WTC11 (cell line): ENCODE measurements at regions not wholly inside any gene's neighbourhood (a gene's known extent, or its start where the extent isn't known, plus 50 kb on each side); places are given as distances from the start of the nearest gene placed in this dataset.

ENCODE experiments used
- ATAC-seq: fragments of 200-7000 bp; cut with Tn5 transposase; 2 replicates; pipeline ENCODE4 v1.10.0; 2021; ENCODE audit warnings: mild to moderate bottlenecking, moderate library complexity
- CTCF ChIA-PET: fragments of 300-600 bp; sonication (Branson Sonifier 250); formaldehyde crosslinking; loops from one replicate; lab custom pipeline; 2021; ENCODE audit warnings: antibody characterized with exemption; lab: Charles Lee
- POLR2A ChIA-PET: fragments of 350-600 bp; sonication (Branson Sonifier 250); formaldehyde crosslinking; loops from one replicate; lab custom pipeline; 2021; ENCODE audit warnings: antibody characterized with exemption; lab: Charles Lee
- DNase-seq: peaks from one replicate; pipeline ENCODE4 v3.0.0; 2021; ENCODE audit warnings: low spot score
- H3K27ac Mint-ChIP-seq: 2 replicates; pipeline ENCODE4 v1.8.0; 2021; ENCODE audit warnings: mixed read lengths
- H3K27me3 Mint-ChIP-seq: 2 replicates; pipeline ENCODE4 v1.8.0; 2021; ENCODE audit warnings: low read depth, mild to moderate bottlenecking, moderate library complexity, mixed read lengths
- H3K36me3 Mint-ChIP-seq: 2 replicates; pipeline ENCODE4 v1.8.0; 2021; ENCODE audit warnings: mixed read lengths
- H3K4me1 Mint-ChIP-seq: 2 replicates; pipeline ENCODE4 v1.8.0; 2022; ENCODE audit warnings: mixed read lengths
- H3K4me3 Mint-ChIP-seq: 2 replicates; pipeline ENCODE4 v1.8.0; 2021; ENCODE audit warnings: mild to moderate bottlenecking, moderate library complexity, mixed read lengths
- H3K9me3 Mint-ChIP-seq: 2 replicates; pipeline ENCODE4 v1.8.0; 2021; ENCODE audit warnings: mixed read lengths
- ATF1 ChIP-seq: sonication (generic); formaldehyde crosslinking; IDR thresholded peaks from 2 replicates; pipeline ENCODE4 v1.8.1; 2023; ENCODE audit warnings: mild to moderate bottlenecking, moderate library complexity, missing genetic modification reagents
- CREB1 ChIP-seq: sonication (generic); formaldehyde crosslinking; IDR thresholded peaks from 2 replicates; pipeline ENCODE4 v1.8.0; 2023; ENCODE audit warnings: mild to moderate bottlenecking, missing genetic modification reagents
- HMGA2 ChIP-seq: fragments of 250-450 bp; sonication (Bioruptor Pico); IDR thresholded peaks from 2 replicates; pipeline ENCODE4 v1.4.0; 2021; ENCODE audit warnings: mild to moderate bottlenecking, moderate library complexity
- JAZF1 ChIP-seq: fragments of 250-450 bp; sonication (Bioruptor Pico); IDR thresholded peaks from 2 replicates; pipeline ENCODE4 v1.9.0; 2021; ENCODE audit warnings: moderate library complexity, mild to moderate bottlenecking, inconsistent platforms
- JUN ChIP-seq: sonication (generic); formaldehyde crosslinking; IDR thresholded peaks from 2 replicates; pipeline ENCODE4 v1.8.0; 2023; ENCODE audit warnings: mild to moderate bottlenecking, missing genetic modification reagents
- MXD4 ChIP-seq: fragments of 250-450 bp; sonication (Bioruptor Pico); IDR thresholded peaks from 2 replicates; pipeline ENCODE4 v1.8.0; 2021; ENCODE audit warnings: mild to moderate bottlenecking, moderate library complexity, borderline replicate concordance
- NR1H2 ChIP-seq: sonication (generic); formaldehyde crosslinking; IDR thresholded peaks from 2 replicates; pipeline ENCODE4 v1.9.0; 2021; ENCODE audit warnings: mild to moderate bottlenecking, moderate library complexity, missing genetic modification reagents
- RELA ChIP-seq: sonication (generic); formaldehyde crosslinking; IDR thresholded peaks from 2 replicates; pipeline ENCODE4 v1.8.1; 2022; ENCODE audit warnings: missing genetic modification reagents, mild to moderate bottlenecking, borderline replicate concordance
- SMAD3 ChIP-seq: sonication (generic); formaldehyde crosslinking; IDR thresholded peaks from 2 replicates; pipeline ENCODE4 v1.8.0; 2022; ENCODE audit warnings: missing genetic modification reagents, mild to moderate bottlenecking, borderline replicate concordance
- TCF7 ChIP-seq: sonication (generic); formaldehyde crosslinking; IDR thresholded peaks from 2 replicates; pipeline ENCODE4 v1.8.0; 2022; ENCODE audit warnings: mild to moderate bottlenecking, low read depth, missing genetic modification reagents, moderate library complexity
- TP53 ChIP-seq: sonication (generic); formaldehyde crosslinking; IDR thresholded peaks from 2 replicates; pipeline ENCODE4 v1.8.1; 2023; ENCODE audit warnings: mild to moderate bottlenecking, missing genetic modification reagents
- ZNF121 ChIP-seq: sonication (generic); formaldehyde crosslinking; IDR thresholded peaks from 2 replicates; pipeline ENCODE4 v1.8.0; 2023; ENCODE audit warnings: missing genetic modification reagents
- ZNF396 ChIP-seq: fragments of 250-450 bp; sonication (Bioruptor Pico); IDR thresholded peaks from 2 replicates; pipeline ENCODE4 v1.8.0; 2021; ENCODE audit warnings: mild to moderate bottlenecking, moderate library complexity, borderline replicate concordance
- TF ChIP-seq, protein P1 (sequence below): sonication (generic); formaldehyde crosslinking; IDR thresholded peaks from 2 replicates; pipeline ENCODE4 v1.8.1; 2023; ENCODE audit warnings: mild to moderate bottlenecking, missing genetic modification reagents, borderline replicate concordance
- TF ChIP-seq, protein P2 (sequence below): sonication (generic); formaldehyde crosslinking; IDR thresholded peaks from 2 replicates; pipeline ENCODE4 v1.8.1; 2023; ENCODE audit warnings: mild to moderate bottlenecking, missing genetic modification reagents
- TF ChIP-seq, protein P3 (sequence below): sonication (generic); formaldehyde crosslinking; IDR thresholded peaks from 2 replicates; pipeline ENCODE4 v1.8.1; 2023; ENCODE audit warnings: mild to moderate bottlenecking, missing genetic modification reagents, moderate library complexity
- TF ChIP-seq, protein P4 (sequence below): sonication (generic); formaldehyde crosslinking; IDR thresholded peaks from 2 replicates; pipeline ENCODE4 v1.8.1; 2023; ENCODE audit warnings: mild to moderate bottlenecking, missing genetic modification reagents, moderate library complexity
- TF ChIP-seq, protein P5 (sequence below): fragments of 250-450 bp; sonication (Bioruptor Pico); IDR thresholded peaks from 2 replicates; pipeline ENCODE4 v1.9.0; 2021; ENCODE audit warnings: moderate library complexity, mild to moderate bottlenecking, inconsistent platforms, borderline replicate concordance
- TF ChIP-seq, protein P6 (sequence below): sonication (generic); formaldehyde crosslinking; conservative IDR thresholded peaks from 2 replicates; pipeline ENCODE4 v1.8.1; 2022; ENCODE audit warnings: mild to moderate bottlenecking, missing genetic modification reagents
- TF ChIP-seq, protein P7 (sequence below): sonication (generic); formaldehyde crosslinking; IDR thresholded peaks from 2 replicates; pipeline ENCODE4 v1.8.1; 2023; ENCODE audit warnings: mild to moderate bottlenecking, missing genetic modification reagents

DNA sequence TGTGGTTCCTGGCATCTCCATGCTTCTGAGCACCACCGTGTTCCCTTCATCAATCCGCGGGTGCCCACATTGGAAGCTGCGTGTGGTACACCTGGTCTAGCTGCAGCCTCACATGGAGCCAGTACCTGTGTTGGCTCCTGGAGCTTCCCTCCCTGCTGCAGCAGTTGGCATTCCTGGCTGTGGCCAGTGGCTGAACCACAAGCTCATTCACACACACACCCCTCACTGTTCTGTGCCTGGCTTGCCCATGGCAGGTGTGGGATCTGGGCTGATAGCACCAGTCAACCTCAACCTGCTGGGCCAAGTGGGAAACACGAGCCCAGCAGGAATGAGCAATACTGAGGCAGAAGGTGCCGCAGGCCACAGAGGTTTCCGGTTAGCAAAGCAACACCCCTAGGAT, 256.2 kb upstream of the LRFN5 start (continued):
- TF ChIP-seq, protein P1, sequence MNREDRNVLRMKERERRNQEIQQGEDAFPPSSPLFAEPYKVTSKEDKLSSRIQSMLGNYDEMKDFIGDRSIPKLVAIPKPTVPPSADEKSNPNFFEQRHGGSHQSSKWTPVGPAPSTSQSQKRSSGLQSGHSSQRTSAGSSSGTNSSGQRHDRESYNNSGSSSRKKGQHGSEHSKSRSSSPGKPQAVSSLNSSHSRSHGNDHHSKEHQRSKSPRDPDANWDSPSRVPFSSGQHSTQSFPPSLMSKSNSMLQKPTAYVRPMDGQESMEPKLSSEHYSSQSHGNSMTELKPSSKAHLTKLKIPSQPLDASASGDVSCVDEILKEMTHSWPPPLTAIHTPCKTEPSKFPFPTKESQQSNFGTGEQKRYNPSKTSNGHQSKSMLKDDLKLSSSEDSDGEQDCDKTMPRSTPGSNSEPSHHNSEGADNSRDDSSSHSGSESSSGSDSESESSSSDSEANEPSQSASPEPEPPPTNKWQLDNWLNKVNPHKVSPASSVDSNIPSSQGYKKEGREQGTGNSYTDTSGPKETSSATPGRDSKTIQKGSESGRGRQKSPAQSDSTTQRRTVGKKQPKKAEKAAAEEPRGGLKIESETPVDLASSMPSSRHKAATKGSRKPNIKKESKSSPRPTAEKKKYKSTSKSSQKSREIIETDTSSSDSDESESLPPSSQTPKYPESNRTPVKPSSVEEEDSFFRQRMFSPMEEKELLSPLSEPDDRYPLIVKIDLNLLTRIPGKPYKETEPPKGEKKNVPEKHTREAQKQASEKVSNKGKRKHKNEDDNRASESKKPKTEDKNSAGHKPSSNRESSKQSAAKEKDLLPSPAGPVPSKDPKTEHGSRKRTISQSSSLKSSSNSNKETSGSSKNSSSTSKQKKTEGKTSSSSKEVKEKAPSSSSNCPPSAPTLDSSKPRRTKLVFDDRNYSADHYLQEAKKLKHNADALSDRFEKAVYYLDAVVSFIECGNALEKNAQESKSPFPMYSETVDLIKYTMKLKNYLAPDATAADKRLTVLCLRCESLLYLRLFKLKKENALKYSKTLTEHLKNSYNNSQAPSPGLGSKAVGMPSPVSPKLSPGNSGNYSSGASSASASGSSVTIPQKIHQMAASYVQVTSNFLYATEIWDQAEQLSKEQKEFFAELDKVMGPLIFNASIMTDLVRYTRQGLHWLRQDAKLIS (CRISPR knock-in tag) = no peak
- TF ChIP-seq HMGA2 (CRISPR knock-in tag) = no peak
- TF ChIP-seq ATF1 = no peak
- no peak for TF ChIP-seq JUN (CRISPR knock-in tag)
- TF ChIP-seq, protein P2, sequence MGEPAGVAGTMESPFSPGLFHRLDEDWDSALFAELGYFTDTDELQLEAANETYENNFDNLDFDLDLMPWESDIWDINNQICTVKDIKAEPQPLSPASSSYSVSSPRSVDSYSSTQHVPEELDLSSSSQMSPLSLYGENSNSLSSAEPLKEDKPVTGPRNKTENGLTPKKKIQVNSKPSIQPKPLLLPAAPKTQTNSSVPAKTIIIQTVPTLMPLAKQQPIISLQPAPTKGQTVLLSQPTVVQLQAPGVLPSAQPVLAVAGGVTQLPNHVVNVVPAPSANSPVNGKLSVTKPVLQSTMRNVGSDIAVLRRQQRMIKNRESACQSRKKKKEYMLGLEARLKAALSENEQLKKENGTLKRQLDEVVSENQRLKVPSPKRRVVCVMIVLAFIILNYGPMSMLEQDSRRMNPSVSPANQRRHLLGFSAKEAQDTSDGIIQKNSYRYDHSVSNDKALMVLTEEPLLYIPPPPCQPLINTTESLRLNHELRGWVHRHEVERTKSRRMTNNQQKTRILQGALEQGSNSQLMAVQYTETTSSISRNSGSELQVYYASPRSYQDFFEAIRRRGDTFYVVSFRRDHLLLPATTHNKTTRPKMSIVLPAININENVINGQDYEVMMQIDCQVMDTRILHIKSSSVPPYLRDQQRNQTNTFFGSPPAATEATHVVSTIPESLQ = no peak
- TF ChIP-seq JAZF1 (CRISPR knock-in tag) = no peak
- TF ChIP-seq CREB1 (CRISPR knock-in tag) = no peak

DNA sequence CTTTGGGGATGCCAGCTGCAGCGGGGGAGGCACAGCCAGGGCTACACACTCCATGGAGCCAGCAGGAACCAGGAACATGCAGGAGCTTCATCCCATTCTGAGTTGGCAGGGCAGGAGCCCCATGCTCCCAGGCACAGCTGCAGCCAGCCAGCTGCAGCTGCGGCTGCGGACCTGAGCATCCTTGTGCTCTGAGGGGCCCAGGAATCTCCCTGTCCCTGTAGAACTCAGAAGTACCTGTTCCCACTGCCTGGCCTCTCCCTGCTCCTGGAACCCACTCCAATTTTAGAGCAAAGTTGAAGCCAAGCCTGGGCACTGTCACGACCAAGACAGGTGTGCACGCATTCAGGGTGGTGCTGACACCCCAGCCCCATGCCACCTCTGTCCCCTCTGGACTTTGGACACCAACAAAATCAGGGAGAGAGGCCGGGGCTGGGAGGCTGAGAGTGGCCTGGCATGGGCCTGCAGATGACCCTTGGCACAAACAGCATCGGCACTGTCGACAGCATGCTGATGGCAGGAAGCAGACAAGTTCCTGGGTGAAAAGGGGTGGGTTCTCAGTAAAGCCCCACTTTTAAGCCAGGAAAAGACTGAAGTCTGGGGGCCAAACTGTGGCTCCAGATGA, 257.3 kb upstream of the LRFN5 start:
- no peak overlapping the region for H3K27ac Mint-ChIP-seq
- H3K4me3 Mint-ChIP-seq = no peak overlapping the region
- DNase-seq = no peak
- ChIA-PET CTCF (no interaction called here), POLR2A (no interaction called here)
- H3K9me3 Mint-ChIP-seq = no peaks in the 10 kb centered on the region
- H3K27me3 Mint-ChIP-seq = no peaks in the 10 kb centered on the region
- no peaks in the 10 kb centered on the region for H3K4me1 Mint-ChIP-seq
- ATAC-seq = no peak; the same call in 1 of the 2 replicates
- H3K36me3 Mint-ChIP-seq = no peaks in the 10 kb centered on the region
- TF ChIP-seq MXD4 = no peak
- TF ChIP-seq NR1H2 (CRISPR knock-in tag) = no peak
- TF ChIP-seq, protein P3, sequence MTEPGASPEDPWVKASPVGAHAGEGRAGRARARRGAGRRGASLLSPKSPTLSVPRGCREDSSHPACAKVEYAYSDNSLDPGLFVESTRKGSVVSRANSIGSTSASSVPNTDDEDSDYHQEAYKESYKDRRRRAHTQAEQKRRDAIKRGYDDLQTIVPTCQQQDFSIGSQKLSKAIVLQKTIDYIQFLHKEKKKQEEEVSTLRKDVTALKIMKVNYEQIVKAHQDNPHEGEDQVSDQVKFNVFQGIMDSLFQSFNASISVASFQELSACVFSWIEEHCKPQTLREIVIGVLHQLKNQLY (CRISPR knock-in tag) = no peak
- TF ChIP-seq ZNF396 (CRISPR knock-in tag) = no peak
- TF ChIP-seq, protein P4, sequence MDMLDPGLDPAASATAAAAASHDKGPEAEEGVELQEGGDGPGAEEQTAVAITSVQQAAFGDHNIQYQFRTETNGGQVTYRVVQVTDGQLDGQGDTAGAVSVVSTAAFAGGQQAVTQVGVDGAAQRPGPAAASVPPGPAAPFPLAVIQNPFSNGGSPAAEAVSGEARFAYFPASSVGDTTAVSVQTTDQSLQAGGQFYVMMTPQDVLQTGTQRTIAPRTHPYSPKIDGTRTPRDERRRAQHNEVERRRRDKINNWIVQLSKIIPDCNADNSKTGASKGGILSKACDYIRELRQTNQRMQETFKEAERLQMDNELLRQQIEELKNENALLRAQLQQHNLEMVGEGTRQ (CRISPR knock-in tag) = no peak
- TF ChIP-seq RELA = no peak
- TF ChIP-seq SMAD3 (CRISPR knock-in tag) = no peak
- TF ChIP-seq, protein P5, sequence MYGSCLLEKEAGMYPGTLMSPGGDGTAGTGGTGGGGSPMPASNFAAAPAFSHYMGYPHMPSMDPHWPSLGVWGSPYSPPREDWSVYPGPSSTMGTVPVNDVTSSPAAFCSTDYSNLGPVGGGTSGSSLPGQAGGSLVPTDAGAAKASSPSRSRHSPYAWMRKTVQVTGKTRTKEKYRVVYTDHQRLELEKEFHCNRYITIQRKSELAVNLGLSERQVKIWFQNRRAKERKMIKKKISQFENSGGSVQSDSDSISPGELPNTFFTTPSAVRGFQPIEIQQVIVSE (CRISPR knock-in tag) = no peak
- no peak for TF ChIP-seq TCF7 (CRISPR knock-in tag)
- TF ChIP-seq, protein P6, sequence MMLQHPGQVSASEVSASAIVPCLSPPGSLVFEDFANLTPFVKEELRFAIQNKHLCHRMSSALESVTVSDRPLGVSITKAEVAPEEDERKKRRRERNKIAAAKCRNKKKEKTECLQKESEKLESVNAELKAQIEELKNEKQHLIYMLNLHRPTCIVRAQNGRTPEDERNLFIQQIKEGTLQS = no peak
- TF ChIP-seq ZNF121 (CRISPR knock-in tag) = no peak
- TF ChIP-seq JAZF1 (CRISPR knock-in tag) = no peak
- TF ChIP-seq, protein P7, sequence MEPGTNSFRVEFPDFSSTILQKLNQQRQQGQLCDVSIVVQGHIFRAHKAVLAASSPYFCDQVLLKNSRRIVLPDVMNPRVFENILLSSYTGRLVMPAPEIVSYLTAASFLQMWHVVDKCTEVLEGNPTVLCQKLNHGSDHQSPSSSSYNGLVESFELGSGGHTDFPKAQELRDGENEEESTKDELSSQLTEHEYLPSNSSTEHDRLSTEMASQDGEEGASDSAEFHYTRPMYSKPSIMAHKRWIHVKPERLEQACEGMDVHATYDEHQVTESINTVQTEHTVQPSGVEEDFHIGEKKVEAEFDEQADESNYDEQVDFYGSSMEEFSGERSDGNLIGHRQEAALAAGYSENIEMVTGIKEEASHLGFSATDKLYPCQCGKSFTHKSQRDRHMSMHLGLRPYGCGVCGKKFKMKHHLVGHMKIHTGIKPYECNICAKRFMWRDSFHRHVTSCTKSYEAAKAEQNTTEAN (CRISPR knock-in tag) = no peak
- no peak for TF ChIP-seq TP53 (CRISPR knock-in tag)
